ENCODE measurements at regions not wholly inside any gene's neighbourhood (a gene's known extent, or its start where the extent isn't known, plus 50 kb on each side); places are given as distances from the start of the nearest gene placed in this dataset.
"Not testable (repeated sequence)": the region's sequence is repeated elsewhere in the genome, so short reads cannot be mapped to it uniquely, and the experiment has no call there.

DNA sequence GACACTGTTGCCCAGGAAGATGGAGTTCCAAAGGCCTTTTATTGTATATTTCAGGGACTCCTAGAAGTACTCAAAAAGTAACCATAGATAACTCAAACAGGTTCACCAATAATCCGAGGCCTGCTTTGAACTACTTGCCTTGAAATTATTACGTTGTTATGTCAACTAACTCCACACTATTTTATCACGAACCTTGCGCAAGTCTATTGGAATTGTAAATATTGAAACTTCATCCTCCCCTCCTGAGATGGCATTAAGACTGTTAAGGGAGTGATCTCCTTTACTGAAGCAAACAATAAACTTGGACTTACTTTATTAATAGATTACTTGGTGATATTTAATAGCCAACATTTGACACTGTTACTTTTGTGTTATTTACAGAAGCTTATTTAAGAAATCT lies 199.6 kb upstream of the GADL1 start:
- no peak overlapping the region for H3K4me3 ChIP-seq (ENCODE audit: control insufficient read depth, low read depth, low read length)
- TF ChIP-seq, protein P1, sequence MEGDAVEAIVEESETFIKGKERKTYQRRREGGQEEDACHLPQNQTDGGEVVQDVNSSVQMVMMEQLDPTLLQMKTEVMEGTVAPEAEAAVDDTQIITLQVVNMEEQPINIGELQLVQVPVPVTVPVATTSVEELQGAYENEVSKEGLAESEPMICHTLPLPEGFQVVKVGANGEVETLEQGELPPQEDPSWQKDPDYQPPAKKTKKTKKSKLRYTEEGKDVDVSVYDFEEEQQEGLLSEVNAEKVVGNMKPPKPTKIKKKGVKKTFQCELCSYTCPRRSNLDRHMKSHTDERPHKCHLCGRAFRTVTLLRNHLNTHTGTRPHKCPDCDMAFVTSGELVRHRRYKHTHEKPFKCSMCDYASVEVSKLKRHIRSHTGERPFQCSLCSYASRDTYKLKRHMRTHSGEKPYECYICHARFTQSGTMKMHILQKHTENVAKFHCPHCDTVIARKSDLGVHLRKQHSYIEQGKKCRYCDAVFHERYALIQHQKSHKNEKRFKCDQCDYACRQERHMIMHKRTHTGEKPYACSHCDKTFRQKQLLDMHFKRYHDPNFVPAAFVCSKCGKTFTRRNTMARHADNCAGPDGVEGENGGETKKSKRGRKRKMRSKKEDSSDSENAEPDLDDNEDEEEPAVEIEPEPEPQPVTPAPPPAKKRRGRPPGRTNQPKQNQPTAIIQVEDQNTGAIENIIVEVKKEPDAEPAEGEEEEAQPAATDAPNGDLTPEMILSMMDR (conservative IDR thresholded peaks at IDR 0.05; ENCODE audit: control insufficient read depth, insufficient read depth, low read depth, low read length), result no peak
- no peak for DNase-seq (ENCODE audit: low read depth)

DNA sequence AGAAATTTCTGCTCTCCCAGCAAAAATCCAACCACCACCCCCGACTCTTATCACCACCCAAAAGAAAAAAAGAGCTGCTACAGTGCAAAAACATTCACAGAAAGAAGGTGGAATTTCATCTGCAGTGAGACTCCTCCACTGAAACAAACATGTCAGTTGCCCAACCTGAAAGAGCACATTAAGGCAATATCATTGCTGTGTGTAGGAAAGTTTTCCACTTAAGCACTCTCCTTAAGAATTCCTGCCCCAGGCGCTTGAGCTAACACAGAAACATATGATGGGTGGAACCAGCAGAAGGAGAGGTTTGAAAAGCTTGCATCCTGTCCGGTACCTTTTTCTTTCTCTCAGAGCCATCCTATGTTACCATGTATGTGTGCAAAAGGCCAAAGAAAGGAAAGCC lies 200.8 kb upstream of the GADL1 start:
- TF ChIP-seq, protein P1 (conservative IDR thresholded peaks at IDR 0.05; ENCODE audit: control insufficient read depth, insufficient read depth, low read depth, low read length), result no peak
- no peak overlapping the region for H3K4me3 ChIP-seq (ENCODE audit: control insufficient read depth, low read depth, low read length)
- no peak for DNase-seq (ENCODE audit: low read depth)

DNA sequence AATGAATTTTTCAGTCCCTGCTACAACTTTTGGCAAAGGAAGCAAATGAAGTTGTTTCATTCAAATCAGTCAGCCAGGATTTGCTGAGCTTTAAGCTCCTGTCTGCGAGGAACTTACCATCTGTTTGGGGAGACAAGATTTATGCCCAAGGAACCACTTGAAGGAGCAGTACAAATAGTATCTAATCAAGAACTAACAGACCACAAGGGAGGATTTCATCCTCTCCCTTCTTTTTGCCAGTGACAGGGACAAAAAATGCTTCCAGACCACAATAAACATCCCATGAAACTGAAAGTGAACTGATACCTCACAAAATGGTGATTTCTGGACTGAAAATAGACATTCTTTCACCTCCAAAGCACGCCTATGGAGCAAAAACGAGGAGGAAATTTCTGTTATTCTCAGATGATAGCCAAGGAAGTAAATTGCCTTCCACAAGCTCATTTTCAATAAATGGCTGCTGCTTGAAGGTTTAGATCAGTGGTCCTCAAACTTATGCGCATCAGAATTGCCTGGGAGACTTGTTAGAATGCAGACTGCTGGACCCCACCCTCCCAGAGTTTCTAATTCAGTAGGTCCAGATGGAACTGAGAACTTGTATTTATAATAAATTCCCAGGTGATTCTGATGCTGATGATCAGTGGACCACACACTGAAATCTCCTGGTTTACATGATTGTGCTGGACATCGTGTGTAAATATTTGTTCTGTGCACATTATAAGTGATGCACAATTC lies 202.4 kb upstream of the GADL1 start:
- no peak for DNase-seq (ENCODE audit: low read depth)
- no peak overlapping the region for H3K4me3 ChIP-seq (ENCODE audit: control insufficient read depth, low read depth, low read length)
- TF ChIP-seq, protein P1 (conservative IDR thresholded peaks at IDR 0.05; ENCODE audit: control insufficient read depth, insufficient read depth, low read depth, low read length), result no peak

DNA sequence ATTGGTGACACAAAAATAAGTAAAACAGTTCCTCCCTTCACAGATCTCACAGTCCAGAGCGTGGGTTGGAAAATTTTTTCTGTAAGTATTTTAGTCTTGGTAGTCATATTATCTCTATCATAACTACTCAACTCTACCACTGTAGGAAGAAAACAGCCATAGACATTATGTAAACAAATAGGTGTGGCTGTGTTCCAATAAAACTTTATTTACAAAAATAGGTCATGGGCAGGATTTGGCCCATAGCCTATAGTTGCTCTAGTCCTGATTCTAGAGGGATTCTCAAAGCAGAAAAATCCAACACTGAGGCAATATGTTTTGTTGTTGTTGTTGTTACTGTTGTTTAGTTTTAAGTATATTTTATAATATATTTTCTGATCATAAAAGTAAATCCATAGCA lies 206.1 kb upstream of the GADL1 start:
- TF ChIP-seq, protein P1 (conservative IDR thresholded peaks at IDR 0.05; ENCODE audit: control insufficient read depth, insufficient read depth, low read depth, low read length), result no peak

DNA sequence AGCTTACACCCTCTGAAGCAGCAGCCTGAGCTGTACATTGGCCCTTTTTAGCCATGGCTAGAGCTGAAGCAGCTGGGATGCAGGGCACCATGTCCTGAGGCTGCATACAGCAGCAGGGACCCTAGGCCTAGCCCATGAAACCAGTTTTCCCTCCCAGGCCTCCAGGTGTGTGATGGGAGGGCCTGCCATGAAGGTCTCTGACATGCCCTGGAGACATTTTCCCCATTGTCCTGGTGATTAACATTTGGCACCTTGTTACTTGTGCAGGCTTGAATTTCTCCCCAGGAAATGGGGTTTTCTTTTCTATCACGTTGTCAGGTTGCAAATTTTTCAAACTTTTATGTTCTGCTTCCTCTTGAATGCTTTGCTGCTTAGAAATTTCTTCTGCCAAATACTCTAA lies 206.8 kb upstream of the GADL1 start:
- DNase-seq (ENCODE audit: low read depth); H3K4me3 ChIP-seq (ENCODE audit: control insufficient read depth, low read depth, low read length): not testable (repeated sequence)

More for the DNA sequence above, 206.1 kb upstream of the GADL1 start:
- no peak for DNase-seq (ENCODE audit: low read depth)
- no peak overlapping the region for H3K4me3 ChIP-seq (ENCODE audit: control insufficient read depth, low read depth, low read length)

DNA sequence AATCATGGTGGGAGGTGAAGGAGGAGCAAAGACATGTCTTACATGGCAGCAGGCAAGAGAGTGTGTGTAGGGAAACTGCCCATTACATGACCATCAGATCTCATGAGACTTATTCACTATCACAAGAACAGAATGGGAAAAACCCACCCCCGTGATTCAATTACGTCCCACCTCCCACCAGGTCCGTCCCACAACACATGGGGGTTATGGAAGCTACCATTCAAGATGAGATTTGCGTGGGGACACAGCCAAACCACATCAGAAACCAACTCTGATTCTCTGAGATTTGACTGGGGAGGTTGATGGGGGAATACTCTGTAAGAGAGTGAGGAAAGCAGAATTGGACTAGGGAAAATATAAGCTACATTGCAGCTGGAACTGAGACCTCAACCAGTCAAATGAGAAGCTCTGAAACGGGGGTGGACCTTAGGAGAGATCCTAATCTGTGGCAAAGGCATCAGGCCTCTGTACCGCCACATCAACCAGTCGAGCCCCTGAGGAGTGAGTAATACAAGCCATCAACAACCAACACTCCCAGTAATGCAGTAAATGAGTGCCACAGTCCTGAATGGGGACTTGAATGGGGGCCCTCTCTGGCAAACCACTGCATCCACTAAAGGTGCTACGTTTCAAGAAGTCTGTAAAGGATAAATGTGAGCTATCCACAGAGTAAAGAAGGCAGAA lies 207.9 kb upstream of the GADL1 start:
- TF ChIP-seq, protein P1 (conservative IDR thresholded peaks at IDR 0.05; ENCODE audit: control insufficient read depth, insufficient read depth, low read depth, low read length), result no peak
- no peak for DNase-seq (ENCODE audit: low read depth)
- H3K4me3 ChIP-seq (ENCODE audit: control insufficient read depth, low read depth, low read length), result no peak overlapping the region

DNA sequence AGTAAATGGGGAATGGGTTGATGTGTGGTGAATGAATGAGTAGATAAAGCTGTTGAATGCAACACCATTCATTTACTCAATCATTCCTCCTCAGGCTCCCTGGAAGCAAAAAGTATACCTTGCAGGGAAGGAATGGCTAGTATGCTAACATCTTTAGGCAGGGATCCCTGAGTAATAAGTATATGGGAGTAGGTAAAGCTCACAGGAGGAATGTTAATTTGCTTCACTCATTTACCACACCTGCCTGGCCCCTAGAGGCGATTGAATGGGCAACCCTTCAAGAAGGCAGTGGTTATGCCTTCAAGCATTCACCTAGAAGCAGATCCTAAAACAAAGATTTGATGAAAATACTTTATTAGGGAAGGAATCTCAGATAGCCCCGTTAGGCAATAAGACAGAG lies 208.7 kb upstream of the GADL1 start:
- H3K4me3 ChIP-seq (ENCODE audit: control insufficient read depth, low read depth, low read length), result no peak overlapping the region
- TF ChIP-seq, protein P1 (conservative IDR thresholded peaks at IDR 0.05; ENCODE audit: control insufficient read depth, insufficient read depth, low read depth, low read length), result no peak
- no peak for DNase-seq (ENCODE audit: low read depth)

All from fibroblast of mammary gland (primary cell).